ENCODE measurements at regions not wholly inside any gene's neighbourhood (a gene's known extent, or its start where the extent isn't known, plus 50 kb on each side); places are given as distances from the start of the nearest gene placed in this dataset.

- DNase-seq (ENCODE audit: low spot score): no peak
Measured at GRCh38 chr6:164453835-164454234, 855.6 kb downstream of the C6orf118 start.

DNA sequence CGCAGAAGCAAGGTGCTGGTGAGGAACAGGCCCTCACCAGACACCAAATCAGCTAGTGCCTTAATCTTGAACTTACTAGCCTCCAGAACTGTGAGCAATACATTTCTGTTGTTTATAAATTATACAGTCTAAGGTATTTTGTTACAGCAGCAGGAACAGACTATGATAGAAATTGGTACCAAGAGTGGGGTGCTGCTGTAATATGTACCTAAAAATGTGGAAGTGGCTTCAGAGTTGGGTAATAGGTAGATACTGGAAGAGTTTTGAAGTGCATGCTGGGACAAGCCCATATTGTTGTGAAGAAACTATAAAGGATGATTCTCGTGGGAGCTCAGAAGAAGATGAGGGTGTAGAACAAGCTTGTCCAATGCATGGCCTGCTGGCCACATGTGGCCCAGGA is 866.8 kb downstream of the C6orf118 start:
- DNase-seq (ENCODE audit: low spot score): no peak

DNA sequence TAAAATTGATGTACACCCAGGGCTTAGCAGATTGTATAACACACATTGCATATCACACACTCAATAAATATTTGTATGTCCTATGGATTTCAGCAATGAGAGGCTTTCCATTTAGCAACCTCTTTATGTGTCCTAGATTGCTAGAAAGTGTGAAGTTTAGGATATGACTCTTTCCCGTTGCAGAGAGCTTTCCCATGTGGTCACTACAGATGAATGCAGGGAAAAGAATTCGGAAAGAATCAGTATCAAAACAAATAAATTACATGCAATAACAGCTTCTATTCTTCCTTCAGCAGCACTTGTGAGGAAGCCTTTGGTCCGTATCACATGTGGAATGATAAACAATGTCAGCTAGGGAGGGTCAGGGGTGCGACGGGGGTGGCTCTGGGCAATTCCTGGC is 870.1 kb downstream of the C6orf118 start:
- DNase-seq (ENCODE audit: low spot score): no peak

DNA sequence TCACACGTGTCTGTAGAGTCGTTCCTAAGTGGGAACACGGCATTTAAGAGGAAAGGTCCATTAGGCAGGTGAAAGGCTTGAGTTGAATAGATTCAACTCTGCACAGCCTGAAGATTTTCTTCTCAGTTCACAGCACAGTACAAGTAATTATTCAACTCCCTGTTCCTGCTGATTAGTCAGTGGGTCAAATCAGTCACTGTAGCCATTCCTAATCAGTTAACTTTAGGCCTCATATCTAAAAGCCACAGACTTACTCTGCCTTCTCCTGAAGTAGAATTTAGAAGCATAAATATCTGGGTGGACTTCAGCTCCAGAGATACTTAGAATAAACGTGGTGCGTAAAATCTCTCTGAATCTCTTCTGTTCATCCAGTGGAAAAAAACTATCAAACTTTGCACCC is 872.4 kb downstream of the C6orf118 start:
- no peak for DNase-seq (ENCODE audit: low spot score)

DNA sequence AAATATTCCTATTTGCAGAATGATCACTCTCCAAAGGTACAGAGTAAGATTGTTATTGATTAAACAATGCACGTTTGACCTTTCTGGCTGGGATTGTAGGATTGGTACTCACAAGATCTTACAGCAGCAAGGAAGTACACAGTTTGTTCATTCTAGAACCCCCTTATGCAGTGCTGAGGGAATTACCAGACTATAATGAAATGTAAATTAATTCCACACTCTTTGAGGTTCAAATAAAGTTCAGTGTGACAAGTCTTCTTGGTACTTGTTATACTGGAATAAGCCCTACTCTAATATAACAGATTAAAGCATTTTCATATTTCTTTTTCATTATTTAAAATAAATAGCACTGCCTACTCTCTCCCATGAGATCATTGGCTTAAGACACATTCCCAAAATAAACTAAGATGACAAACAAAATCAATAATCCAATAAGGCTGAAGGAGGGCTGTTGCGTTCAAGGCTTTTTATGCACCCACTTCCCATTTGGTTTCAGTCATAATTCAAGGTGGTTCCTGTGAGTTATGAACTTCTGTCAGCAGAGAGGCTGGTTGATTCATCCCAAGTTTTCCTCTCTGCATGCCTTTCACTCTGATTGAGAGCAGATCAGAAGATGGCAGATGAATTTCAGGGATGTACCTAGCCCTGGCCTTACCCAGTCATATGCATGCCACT is 881.5 kb downstream of the C6orf118 start:
- DNase-seq (ENCODE audit: low spot score): no peak

DNA sequence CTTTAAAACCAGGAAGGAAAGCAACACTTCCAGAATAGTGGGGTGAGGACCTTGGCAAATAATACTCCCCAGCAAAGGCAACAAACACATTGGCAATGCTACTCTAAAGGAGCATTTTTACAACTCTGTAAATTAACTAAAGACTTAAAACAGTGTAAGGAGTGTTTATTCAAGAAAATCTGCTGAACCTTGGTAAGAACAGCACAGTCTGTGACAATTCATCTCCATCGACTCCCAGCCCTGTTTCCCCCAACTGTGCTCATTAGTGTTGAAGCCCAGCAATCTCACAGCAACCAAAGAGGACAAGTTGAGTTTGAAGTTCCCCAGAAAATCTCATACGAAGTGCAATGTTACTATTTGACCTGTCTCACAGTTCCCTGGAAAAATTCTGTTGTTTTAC is 884.9 kb downstream of the C6orf118 start:
- no peak for DNase-seq (ENCODE audit: low spot score)

DNA sequence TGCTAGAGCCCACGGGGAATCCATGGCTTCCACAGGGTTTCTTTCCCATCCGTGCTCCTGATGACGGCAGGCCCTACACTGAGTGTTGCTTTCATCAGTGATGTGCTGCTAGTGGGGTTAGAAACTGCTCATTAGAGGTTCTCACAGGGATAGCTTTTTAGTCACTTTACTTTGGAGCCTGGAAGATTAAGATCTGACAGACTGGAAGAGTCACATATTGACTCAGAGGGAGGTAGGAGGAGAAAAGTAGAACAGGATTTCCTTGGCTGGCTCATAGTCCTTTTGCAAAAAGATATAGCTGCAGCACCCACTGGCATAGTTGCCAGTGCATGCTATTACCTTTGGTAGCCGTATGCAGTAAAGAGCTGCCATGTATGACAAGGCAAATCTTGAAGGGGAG is 890.3 kb downstream of the C6orf118 start:
- no peak for DNase-seq (ENCODE audit: low spot score)

GRCh38 chr6:164418262-164418588 is 891.2 kb downstream of the C6orf118 start:
- no peak for DNase-seq (ENCODE audit: low spot score)

DNA sequence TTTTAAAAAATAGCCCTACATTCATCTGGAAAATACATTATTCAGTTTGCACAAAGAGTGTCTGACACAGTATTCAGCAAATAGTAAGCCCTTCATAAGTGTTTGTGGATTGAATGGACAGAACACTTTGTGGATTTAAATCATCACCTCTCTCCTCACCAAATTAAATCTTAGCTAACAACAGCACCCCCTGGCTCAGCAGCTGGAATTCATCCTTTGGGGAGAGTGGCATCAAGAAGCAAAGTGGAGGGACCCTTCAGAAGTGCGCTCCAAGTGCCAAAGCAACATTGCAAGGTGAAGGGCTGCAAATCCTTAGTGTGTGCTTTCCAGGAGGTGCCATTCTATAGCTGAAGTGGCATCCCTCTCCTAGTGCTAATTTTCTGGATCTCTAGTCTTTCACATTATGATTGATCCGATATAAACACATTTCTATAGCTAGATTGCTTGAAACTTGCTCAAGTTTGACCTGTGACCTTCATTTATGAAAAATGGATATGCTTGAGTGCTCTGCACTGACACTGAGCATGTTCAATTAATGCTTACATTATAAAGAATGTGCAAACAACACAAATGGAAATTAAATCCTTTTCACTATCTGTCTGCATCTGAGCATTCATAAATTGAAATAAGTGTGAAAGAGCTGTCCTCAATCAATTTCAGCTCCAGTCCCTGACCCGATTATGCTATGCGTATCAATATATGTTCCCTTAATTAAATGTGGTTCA is 891.7 kb downstream of the C6orf118 start:
- no peak for DNase-seq (ENCODE audit: low spot score)

DNA sequence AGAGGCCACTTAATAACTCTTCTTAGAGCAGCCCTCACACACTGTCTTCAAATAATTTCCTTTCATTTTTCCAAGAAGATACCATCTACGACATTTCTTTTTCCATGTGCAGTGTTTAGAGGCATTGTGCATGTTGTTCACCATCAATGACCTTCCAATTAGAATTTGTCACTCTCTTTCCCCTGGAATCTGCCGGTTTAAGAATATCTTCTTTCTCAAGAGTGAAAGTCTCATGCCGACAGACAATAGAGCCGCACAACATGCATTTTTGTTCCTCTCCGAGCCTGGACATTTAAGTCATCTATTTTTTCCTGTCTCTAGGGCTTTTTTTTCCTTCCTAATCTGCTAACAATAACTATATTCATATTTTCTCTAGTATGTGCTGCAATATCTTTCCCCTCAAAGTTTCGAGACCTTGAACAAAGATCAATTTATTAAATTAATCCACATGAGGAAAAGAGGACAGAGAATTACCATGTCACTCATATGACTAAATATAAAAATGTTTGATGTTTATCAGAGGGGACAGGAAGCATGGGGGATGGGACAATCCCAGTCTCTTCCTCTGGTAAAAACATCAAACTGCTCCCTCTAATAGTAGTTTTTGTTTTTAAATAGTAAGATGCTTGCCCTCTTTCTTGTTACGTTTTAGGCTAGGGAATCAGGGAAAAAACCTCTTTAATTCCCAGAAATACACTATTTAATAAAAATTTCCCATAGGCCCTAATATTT is 893.4 kb downstream of the C6orf118 start:
- DNase-seq (ENCODE audit: low spot score): no peak

DNA sequence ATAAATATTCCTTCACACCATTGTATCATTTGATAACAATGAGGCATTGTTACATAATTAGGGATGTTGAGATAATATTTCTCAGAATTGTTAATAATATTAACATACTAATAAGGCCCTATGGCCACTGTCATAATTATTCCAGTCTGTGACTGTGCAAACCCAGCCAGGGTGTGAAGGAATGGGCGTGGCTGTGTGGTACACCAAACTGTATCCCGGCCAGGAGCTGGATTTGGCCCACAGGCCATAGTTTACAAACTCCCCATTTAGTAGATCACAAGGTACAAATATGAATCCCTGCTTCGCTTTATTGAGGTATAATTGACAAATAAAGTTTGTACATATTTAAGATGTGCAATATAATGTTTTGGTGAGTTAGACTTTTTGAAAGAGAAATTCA is 894.7 kb downstream of the C6orf118 start:
- no peak for DNase-seq (ENCODE audit: low spot score)

GRCh38 chr6:164412566-164412965 is 896.8 kb downstream of the C6orf118 start:
- no peak for DNase-seq (ENCODE audit: low spot score)

DNA sequence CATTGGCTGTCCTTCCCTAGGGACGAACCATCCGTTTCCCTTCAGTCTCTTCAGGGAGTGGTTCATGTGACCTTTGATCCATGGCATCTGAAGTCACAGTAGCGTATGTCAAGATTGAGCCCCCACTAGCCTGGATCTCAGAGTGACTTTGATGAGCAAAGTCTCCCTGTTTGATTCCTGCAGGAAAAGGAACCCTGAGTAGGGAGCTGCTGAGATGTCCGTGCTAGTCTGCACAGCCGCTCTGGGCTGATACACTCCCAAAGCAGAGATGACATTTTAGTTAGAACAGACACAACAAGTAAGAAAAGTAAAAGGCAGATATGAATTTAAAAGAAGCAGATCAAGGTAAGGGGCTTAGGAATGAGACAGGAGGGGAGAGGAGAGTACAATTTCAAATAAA is 899.4 kb downstream of the C6orf118 start:
- no peak for DNase-seq (ENCODE audit: low spot score)

DNA sequence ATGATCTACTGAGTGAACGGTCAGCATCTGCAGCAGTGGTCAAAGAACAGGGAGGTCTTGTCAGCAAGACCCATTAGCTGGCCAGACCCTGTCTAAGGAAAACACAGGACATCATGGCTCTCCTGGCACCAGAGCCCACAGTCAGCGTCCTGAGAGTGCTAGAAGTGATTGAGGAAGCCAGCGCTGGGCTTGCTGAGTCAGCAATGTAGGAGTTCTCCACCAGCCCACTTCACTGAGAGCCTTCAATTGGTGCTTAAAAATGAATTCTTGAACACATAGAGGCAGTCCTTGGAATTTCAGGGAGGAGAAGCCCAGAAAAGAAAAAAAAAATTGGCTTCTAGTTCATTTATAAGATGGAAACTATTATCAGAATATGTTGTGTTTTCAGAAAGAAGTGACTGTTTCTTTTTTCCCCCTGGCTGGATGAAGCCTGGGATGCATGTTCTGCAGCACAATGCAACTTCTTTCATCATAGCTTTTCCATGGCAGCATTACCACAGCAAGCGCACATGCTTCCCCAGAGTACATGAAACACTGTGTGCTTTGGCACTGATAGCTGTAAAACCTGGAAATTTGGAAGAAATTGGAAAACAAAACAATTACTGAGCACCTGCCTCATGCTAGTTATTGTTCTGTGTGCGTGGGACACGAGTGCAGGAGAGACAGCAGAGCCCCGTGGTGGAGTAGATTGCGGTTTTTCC is 899.9 kb downstream of the C6orf118 start:
- no peak for DNase-seq (ENCODE audit: low spot score)

DNA sequence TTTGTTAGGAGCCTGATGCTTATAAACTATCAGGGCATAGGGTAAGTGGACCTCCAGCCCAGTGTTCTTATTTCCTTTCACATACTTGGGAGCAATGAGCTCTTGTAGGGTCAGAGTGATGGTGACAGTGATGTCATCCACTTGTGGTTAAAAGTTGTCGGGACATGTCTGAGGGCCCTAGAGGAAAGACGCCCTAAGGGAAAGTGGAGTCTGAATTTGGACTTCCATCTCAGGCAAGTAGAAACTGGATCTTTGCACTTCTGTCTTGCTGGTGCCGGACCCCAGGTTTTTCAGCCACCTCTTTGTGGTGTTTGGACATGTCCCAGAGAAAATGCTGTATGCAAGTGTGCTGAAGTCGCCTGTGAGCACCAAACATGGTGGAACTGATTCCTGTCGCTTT is 900.5 kb downstream of the C6orf118 start:
- DNase-seq (ENCODE audit: low spot score): no peak

- DNase-seq (ENCODE audit: low spot score): no peak
Measured at GRCh38 chr6:164404812-164405488, 904.5 kb downstream of the C6orf118 start.

DNA sequence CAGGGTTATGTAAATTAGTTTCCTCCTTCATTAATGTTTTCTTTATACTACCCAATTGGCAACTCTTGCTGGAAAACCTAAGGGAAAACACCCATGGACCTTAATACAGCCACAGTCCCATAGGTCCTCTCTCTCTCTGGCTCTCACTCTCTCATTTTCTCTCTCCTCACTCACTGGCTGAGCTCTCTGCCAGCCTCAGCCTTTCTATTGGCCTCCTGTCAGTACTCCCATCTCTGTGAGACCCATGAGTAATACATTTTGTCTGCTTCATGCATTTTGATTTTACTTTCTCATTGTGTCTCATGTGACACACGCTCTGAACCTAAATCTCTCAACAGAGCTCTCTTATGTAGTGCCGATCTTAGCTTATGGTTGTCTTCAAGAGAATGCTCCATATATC is 907.5 kb downstream of the C6orf118 start:
- no peak for DNase-seq (ENCODE audit: low spot score)

GRCh38 chr6:164398647-164399046 is 910.8 kb downstream of the C6orf118 start:
- no peak for DNase-seq (ENCODE audit: low spot score)

DNA sequence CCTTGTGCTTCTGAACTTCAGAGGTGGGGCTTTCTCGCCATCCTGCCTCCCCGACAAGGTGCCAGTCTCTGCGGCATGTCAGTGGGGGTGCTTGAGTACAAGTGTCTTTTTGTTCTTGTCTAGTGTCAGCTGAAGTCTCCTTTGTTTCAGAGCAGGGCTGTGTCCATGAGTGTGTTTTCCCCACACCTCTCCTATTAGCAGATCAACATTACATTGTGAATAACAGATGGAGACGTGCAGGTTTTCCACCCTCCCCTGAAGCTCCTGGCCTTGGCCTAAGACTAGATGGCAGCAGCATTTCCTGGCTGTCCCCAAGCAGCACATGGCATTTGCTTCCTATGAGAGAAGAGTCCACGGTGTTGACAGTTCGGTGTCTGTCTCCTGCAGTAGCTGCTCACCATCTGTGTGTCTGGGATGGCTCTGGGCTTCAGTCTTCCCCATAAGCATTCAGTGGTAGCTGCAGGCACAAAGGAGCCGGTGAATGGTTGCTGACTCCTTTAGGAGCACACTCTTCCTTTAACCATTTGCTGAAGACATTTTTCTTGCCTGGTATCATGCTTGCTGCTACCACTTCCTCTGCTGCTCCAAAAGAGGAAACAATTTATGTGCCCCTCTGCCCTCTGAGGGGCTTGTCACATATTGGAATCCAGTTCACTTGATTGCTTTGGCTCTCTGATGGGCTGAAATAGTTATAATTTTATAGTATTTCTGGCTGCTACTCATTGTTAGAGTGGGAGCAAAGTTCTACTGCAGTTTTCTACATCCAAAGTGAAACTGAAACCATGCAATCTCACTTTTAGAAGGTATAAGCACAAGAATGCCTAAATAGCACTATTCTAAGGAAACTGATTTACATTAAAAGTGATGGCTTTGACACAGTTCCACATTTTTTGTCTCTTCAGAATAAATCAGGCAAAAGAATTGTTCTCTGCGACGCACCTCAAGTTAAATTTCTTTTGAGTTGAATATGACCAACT is 913.0 kb downstream of the C6orf118 start:
- no peak for DNase-seq (ENCODE audit: low spot score)

DNA sequence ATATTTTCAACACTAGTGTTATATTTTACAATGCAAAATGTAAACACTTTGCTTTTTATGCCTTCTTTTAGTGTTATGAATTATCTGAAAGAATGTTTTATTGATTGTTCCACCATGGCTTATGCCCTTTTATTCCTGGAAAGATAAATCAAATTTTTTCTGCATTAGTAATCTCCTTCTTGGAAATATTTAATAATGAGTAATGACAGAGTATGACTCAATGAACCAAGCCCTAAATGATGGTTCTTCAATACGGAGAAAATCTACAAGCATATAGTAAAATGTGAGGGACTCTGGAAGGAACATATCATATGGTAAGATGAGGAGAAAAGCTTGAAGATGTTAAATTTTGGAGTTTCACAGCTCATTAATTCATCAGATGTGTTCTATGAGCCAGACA is 929.6 kb downstream of the C6orf118 start:
- no peak for DNase-seq (ENCODE audit: low spot score)

DNA sequence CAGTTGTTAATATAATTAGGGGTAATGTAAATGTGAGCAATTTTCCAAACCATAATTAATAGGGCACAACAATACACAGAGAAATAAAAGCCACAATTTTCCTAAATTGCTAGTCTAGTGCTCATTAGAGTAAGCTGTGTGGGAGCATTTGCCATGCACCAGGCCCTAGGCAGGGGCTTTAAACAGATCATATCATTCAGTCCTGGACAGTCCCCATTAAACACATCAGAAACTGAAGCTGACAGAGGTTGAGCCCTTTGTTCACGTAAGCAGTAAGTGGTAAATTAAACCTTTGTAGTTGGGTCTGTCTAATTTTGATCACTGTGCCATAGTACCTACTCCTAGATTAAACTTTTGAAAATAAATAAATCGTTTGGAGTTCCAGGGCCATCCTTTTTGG is 931.1 kb downstream of the C6orf118 start:
- no peak for DNase-seq (ENCODE audit: low spot score)

All from ureter (tissue), 1 donor.